GM12865 (cell line): ENCODE measurements at regions not wholly inside any gene's neighbourhood (a gene's known extent, or its start where the extent isn't known, plus 50 kb on each side); places are given as distances from the start of the nearest gene placed in this dataset.
A peak's percentile ranks its signal among the peaks of the same experiment; 100 is the strongest.

Experiments used
- DNase-seq: peaks from one replicate; pipeline ENCODE4 v3.0.0; 2010; ENCODE audit warnings: low read depth
- H3K4me3 ChIP-seq: 2 replicates; pipeline ENCODE4 v1.5.1; 2011; ENCODE audit warnings: mild to moderate bottlenecking, low read depth, low read length, control low read depth
- TF ChIP-seq, protein P1 (sequence below): IDR thresholded peaks from 2 replicates; pipeline ENCODE4 v1.5.1; 2011; ENCODE audit warnings: low read length, control low read depth, low read depth, inconsistent platforms; ENCODE audit not compliant: insufficient read depth; ENCODE audit errors: missing control alignments

DNA sequence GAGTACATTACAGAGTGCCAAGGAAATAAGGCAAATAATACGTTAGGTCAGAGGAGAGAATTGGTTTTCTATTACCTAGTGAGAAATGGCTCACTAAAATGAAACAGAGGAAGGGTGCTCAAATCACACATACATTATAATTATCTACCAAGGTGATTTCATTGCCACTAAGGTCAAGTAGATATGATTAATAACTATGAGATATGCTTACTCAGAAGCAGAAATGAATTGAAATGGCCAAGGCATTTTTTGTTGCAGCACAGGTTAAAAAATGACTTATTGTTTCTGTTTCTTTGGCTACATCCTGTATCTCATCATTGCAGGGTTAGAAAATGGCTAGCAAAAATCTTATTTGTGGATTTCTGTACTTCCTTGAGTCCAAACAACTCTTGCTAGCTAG lies 154.5 kb upstream of the GORAB start:
- TF ChIP-seq, protein P1, sequence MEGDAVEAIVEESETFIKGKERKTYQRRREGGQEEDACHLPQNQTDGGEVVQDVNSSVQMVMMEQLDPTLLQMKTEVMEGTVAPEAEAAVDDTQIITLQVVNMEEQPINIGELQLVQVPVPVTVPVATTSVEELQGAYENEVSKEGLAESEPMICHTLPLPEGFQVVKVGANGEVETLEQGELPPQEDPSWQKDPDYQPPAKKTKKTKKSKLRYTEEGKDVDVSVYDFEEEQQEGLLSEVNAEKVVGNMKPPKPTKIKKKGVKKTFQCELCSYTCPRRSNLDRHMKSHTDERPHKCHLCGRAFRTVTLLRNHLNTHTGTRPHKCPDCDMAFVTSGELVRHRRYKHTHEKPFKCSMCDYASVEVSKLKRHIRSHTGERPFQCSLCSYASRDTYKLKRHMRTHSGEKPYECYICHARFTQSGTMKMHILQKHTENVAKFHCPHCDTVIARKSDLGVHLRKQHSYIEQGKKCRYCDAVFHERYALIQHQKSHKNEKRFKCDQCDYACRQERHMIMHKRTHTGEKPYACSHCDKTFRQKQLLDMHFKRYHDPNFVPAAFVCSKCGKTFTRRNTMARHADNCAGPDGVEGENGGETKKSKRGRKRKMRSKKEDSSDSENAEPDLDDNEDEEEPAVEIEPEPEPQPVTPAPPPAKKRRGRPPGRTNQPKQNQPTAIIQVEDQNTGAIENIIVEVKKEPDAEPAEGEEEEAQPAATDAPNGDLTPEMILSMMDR = no peak
- DNase-seq = peak; percentile 12
- H3K4me3 ChIP-seq = no peak overlapping the region

DNA sequence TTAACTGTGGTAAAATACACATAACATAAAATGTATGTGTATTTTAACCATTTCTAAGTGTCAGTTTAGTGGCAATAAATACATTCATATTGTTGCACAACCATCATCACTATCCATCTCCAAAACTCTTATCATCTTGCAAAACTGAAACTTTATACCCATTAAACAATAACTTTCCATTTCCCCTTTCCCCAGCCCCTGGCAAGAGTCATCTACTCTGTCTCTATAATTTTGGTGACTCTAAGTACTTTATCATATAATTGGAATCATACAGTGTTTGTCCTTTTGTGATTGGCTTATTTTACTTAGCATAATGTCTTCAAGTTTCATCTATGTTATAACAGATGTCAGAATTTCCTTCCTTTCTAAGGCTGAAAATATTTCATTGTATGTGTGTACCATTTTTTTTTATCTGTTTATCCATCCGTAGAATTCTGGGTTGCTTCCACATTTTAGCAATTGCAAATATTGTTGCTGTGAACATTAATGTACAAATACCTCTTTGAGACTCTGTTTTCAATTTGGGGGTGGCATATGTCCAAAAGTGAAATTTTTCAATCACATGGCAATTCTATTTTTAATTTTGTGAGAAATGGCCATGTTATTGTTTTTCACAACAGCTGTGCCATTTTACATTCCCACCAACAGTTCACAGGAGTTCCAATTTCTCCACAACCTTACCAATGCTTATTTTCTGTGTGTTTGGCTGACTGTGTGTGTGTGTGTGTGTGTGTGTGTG lies 153.9 kb upstream of the GORAB start:
- TF ChIP-seq, protein P1 = no peak
- no peak for DNase-seq
- no peak overlapping the region for H3K4me3 ChIP-seq

DNA sequence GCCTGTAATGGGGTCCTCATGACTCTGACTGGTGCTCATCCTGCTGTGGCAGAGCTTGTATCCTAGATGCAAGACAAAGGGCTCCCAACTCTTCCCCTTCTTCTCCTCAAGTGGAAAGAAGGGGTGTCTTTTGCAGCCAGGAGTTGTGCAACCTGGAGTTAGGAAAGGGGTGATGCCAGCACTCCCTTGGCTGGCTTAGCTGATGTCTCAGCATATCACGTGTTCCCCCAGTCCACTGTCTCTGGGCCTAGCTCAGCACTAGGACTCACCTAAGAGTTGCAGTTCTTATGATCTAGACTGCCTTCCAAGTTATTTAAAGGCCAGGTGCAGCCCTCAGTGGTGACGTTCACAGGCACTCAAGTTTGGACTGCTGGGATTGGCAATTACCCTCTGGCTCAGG lies 146.2 kb upstream of the GORAB start:
- DNase-seq = no peak
- H3K4me3 ChIP-seq = no peak overlapping the region
- TF ChIP-seq, protein P1 = no peak

DNA sequence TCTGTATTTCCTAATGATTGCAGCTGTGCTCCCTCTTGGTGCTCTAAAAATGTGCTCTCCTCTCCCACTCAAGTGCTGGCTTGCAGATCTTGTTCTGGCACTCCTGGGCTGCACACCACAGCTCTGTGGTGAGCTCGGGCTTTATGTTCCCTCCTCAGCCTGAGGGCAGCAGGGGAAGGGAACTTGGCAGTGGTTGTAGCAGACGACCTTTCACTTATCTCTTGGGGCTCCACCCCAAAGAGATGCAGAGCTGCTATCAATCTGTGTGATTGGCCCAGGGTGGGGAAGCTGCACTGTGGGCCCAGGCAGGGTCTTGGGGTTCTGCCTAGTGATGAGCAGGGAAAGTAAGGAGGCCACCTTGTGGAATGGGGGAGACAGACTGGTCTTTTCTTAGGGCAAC lies 143.5 kb upstream of the GORAB start:
- H3K4me3 ChIP-seq = no peak overlapping the region
- DNase-seq = no peak

DNA sequence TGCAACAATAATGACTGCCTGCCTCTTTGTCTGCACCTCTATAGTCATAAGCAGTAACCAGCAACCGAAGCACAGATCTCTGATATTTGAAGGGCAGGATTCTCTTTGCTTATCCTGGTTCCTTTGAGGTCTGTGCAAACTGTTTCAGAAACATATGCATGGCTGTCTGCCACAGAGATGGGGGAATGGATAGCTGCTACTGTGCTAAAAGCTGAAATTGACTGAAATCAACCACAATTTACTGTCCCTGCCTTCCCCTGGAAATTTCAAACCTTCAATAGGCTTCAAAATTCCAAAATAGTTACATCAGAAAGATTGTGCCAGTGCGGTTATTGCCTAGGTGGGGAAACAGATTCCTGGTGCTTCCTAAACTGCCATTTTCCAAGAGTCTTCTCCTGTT lies 136.8 kb upstream of the GORAB start:
- TF ChIP-seq, protein P1 = no peak
- no peak for DNase-seq

More for the DNA sequence above, 143.5 kb upstream of the GORAB start:
- TF ChIP-seq, protein P1 = no peak

DNA sequence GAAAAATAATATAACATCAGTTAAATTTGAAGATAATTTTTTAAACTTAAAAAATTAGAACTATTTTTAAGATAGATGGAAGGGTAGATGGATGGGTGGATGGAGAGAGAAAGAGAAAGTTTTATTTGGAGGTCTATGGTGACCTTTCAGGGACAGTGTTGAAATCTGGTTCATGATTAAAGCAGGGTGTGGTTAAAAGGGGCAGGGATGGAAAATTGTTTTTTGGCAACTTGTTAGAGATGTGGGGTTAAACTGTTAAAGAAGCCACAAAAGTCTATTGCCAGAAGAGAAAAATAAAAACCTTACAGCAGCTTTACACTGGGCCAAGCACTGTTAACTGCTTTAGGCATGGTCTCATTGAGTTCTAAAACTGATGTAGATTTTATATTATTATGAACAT lies 134.9 kb upstream of the GORAB start:
- TF ChIP-seq, protein P1 = no peak
- DNase-seq = no peak
- no peak overlapping the region for H3K4me3 ChIP-seq

More for the DNA sequence above, 136.8 kb upstream of the GORAB start:
- H3K4me3 ChIP-seq = no peak overlapping the region
